ENCODE measurements at regions not wholly inside any gene's neighbourhood (a gene's known extent, or its start where the extent isn't known, plus 50 kb on each side); places are given as distances from the start of the nearest gene placed in this dataset.

GRCh38 chr20:61052776-61053442 lies 199.2 kb upstream of the CDH4 start:
- TF ChIP-seq, protein P1, sequence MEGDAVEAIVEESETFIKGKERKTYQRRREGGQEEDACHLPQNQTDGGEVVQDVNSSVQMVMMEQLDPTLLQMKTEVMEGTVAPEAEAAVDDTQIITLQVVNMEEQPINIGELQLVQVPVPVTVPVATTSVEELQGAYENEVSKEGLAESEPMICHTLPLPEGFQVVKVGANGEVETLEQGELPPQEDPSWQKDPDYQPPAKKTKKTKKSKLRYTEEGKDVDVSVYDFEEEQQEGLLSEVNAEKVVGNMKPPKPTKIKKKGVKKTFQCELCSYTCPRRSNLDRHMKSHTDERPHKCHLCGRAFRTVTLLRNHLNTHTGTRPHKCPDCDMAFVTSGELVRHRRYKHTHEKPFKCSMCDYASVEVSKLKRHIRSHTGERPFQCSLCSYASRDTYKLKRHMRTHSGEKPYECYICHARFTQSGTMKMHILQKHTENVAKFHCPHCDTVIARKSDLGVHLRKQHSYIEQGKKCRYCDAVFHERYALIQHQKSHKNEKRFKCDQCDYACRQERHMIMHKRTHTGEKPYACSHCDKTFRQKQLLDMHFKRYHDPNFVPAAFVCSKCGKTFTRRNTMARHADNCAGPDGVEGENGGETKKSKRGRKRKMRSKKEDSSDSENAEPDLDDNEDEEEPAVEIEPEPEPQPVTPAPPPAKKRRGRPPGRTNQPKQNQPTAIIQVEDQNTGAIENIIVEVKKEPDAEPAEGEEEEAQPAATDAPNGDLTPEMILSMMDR (IDR thresholded peaks at IDR 0.05), result no peak
- no peak for TF ChIP-seq POLR2AphosphoS5 (IDR thresholded peaks at IDR 0.05; ENCODE audit: low read depth, low read length)
- TF ChIP-seq, protein P2, sequence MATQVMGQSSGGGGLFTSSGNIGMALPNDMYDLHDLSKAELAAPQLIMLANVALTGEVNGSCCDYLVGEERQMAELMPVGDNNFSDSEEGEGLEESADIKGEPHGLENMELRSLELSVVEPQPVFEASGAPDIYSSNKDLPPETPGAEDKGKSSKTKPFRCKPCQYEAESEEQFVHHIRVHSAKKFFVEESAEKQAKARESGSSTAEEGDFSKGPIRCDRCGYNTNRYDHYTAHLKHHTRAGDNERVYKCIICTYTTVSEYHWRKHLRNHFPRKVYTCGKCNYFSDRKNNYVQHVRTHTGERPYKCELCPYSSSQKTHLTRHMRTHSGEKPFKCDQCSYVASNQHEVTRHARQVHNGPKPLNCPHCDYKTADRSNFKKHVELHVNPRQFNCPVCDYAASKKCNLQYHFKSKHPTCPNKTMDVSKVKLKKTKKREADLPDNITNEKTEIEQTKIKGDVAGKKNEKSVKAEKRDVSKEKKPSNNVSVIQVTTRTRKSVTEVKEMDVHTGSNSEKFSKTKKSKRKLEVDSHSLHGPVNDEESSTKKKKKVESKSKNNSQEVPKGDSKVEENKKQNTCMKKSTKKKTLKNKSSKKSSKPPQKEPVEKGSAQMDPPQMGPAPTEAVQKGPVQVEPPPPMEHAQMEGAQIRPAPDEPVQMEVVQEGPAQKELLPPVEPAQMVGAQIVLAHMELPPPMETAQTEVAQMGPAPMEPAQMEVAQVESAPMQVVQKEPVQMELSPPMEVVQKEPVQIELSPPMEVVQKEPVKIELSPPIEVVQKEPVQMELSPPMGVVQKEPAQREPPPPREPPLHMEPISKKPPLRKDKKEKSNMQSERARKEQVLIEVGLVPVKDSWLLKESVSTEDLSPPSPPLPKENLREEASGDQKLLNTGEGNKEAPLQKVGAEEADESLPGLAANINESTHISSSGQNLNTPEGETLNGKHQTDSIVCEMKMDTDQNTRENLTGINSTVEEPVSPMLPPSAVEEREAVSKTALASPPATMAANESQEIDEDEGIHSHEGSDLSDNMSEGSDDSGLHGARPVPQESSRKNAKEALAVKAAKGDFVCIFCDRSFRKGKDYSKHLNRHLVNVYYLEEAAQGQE (IDR thresholded peaks at IDR 0.05; ENCODE audit: insufficient read depth in 1 of 2, low read depth in 2 of 2, low read length in 1 of 2), result no peak

Measured in Panc1 (cell line).